Parathyroid adenoma (tissue), 2 donors: ENCODE measurements at regions not wholly inside any gene's neighbourhood (a gene's known extent, or its start where the extent isn't known, plus 50 kb on each side); places are given as distances from the start of the nearest gene placed in this dataset.

Experiments
- H2AFZ ChIP-seq: fragments of 300-600 bp; sonication (generic); one replicate; pipeline ENCODE4 v1.7.0; 2017; ENCODE audit warnings: antibody characterized with exemption, mild to moderate bottlenecking
- H3K27ac ChIP-seq: fragments of 300-600 bp; sonication (generic); one replicate; pipeline ENCODE4 v1.7.0; 2017
- H3K27me3 ChIP-seq: fragments of 300-600 bp; sonication (generic); one replicate; pipeline ENCODE4 v1.7.0; 2017; ENCODE audit warnings: low read length; ENCODE audit not compliant: control insufficient read depth, insufficient read depth
- H3K36me3 ChIP-seq: fragments of 300-600 bp; sonication (generic); one replicate; pipeline ENCODE4 v1.7.0; 2017; ENCODE audit warnings: low read length; ENCODE audit not compliant: control insufficient read depth, insufficient read depth
- H3K4me1 ChIP-seq: fragments of 300-600 bp; sonication (generic); one replicate; pipeline ENCODE4 v1.7.0; 2017; ENCODE audit warnings: control low read depth
- H3K4me2 ChIP-seq: fragments of 300-600 bp; sonication (generic); one replicate; pipeline ENCODE4 v1.7.0; 2017; ENCODE audit warnings: low read length
- H3K4me3 ChIP-seq: fragments of 300-600 bp; sonication (generic); one replicate; pipeline ENCODE4 v1.7.0; 2017; ENCODE audit warnings: low read depth, low read length
- H3K79me2 ChIP-seq: fragments of 300-600 bp; sonication (generic); one replicate; pipeline ENCODE4 v1.7.0; 2017; ENCODE audit warnings: control low read depth
- H3K9ac ChIP-seq: fragments of 300-600 bp; sonication (generic); one replicate; pipeline ENCODE4 v1.7.0; 2017; ENCODE audit warnings: mild to moderate bottlenecking
- H3K9me3 ChIP-seq: fragments of 300-600 bp; sonication (generic); one replicate; pipeline ENCODE4 v1.7.0; 2017; ENCODE audit warnings: low read length; ENCODE audit not compliant: control insufficient read depth
- CTCF ChIP-seq: fragments of 300-600 bp; sonication (generic); IDR thresholded peaks from one replicate; pipeline ENCODE4 v1.7.0; 2017; ENCODE audit warnings: antibody characterized with exemption, mild to moderate bottlenecking
- donor health status: primary hyperparathyroidism.

- H3K79me2 ChIP-seq = no peaks in the 10 kb centered on the region
- H3K27ac ChIP-seq = no peak overlapping the region
- no peak overlapping the region for H2AFZ ChIP-seq
- TF ChIP-seq CTCF = no peak
- no peaks in the 10 kb centered on the region for H3K4me1 ChIP-seq
- no peak overlapping the region for H3K4me3 ChIP-seq
- H3K9ac ChIP-seq = no peak overlapping the region
- no peak overlapping the region for H3K4me2 ChIP-seq
- H3K27me3 ChIP-seq = no peaks in the 10 kb centered on the region
- H3K36me3 ChIP-seq = no peaks in the 10 kb centered on the region
- no peaks in the 10 kb centered on the region for H3K9me3 ChIP-seq
These were observed 279.7 kb upstream of the TUT7 start for GRCh38 chr9:86633945-86634344.

- Histone ChIP-seq H3K9ac (no peak overlapping the region), H2AFZ (no peak overlapping the region), H3K4me2 (no peak overlapping the region), H3K36me3 (no peaks in the 10 kb centered on the region), H3K4me3 (no peak overlapping the region), H3K9me3 (no peaks in the 10 kb centered on the region), H3K27ac (no peak overlapping the region), H3K27me3 (no peaks in the 10 kb centered on the region), H3K4me1 (no peaks in the 10 kb centered on the region), H3K79me2 (no peaks in the 10 kb centered on the region)
- no peak for TF ChIP-seq CTCF
These were observed 278.3 kb upstream of the TUT7 start for GRCh38 chr9:86632537-86632936.

GRCh38 chr9:86629530-86629929 lies 275.3 kb upstream of the TUT7 start:
- Histone ChIP-seq H3K4me3 (no peak overlapping the region), H3K4me1 (no peaks in the 10 kb centered on the region), H3K9ac (no peak overlapping the region), H3K27ac (no peak overlapping the region), H3K27me3 (no peaks in the 10 kb centered on the region), H3K9me3 (no peaks in the 10 kb centered on the region), H3K36me3 (no peaks in the 10 kb centered on the region), H2AFZ (no peak overlapping the region), H3K79me2 (no peaks in the 10 kb centered on the region), H3K4me2 (no peak overlapping the region)
- no peak for TF ChIP-seq CTCF

GRCh38 chr9:86626802-86627201 lies 272.6 kb upstream of the TUT7 start:
- H3K4me2 ChIP-seq = no peak overlapping the region
- TF ChIP-seq CTCF = no peak
- H3K9me3 ChIP-seq = no peaks in the 10 kb centered on the region
- H3K79me2 ChIP-seq = no peaks in the 10 kb centered on the region
- no peaks in the 10 kb centered on the region for H3K36me3 ChIP-seq
- H3K27ac ChIP-seq = no peak overlapping the region
- no peak overlapping the region for H3K4me3 ChIP-seq
- H2AFZ ChIP-seq = no peak overlapping the region
- no peak overlapping the region for H3K9ac ChIP-seq
- H3K4me1 ChIP-seq = no peaks in the 10 kb centered on the region
- H3K27me3 ChIP-seq = no peaks in the 10 kb centered on the region

GRCh38 chr9:86624630-86625029 lies 270.4 kb upstream of the TUT7 start:
- H3K9me3 ChIP-seq = no peaks in the 10 kb centered on the region
- no peaks in the 10 kb centered on the region for H3K27me3 ChIP-seq
- H3K79me2 ChIP-seq = no peaks in the 10 kb centered on the region
- H3K4me1 ChIP-seq = no peaks in the 10 kb centered on the region
- no peak overlapping the region for H3K9ac ChIP-seq
- no peak overlapping the region for H3K4me3 ChIP-seq
- no peak for TF ChIP-seq CTCF
- H3K36me3 ChIP-seq = no peaks in the 10 kb centered on the region
- H3K4me2 ChIP-seq = no peak overlapping the region
- no peak overlapping the region for H3K27ac ChIP-seq
- no peak overlapping the region for H2AFZ ChIP-seq
